Activated T-cell treated with anti-CD3 and anti-CD28 coated beads, Interleukin-2, amount 50 U/mL, for 4 hours (primary cell): ENCODE measurements at regions not wholly inside any gene's neighbourhood (a gene's known extent, or its start where the extent isn't known, plus 50 kb on each side); places are given as distances from the start of the nearest gene placed in this dataset.

Experiments
- ATAC-seq, 2 donors: fragments of 200-7000 bp; cut with Tn5 transposase; one replicate each; pipeline ENCODE4 v1.10.0; 2021
- DNase-seq: peaks from one replicate; pipeline ENCODE4 v3.0.0-alpha.2; 2020
- H3K27me3 Mint-ChIP-seq: one replicate; pipeline ENCODE4 v1.8.0; 2021; ENCODE audit warnings: low read depth, mixed read lengths
- H3K36me3 Mint-ChIP-seq: one replicate; pipeline ENCODE4 v1.8.0; 2022; ENCODE audit warnings: mixed read lengths; ENCODE audit not compliant: insufficient read depth
- H3K4me1 Mint-ChIP-seq: one replicate; pipeline ENCODE4 v1.8.0; 2021; ENCODE audit warnings: low read depth, mixed read lengths
- H3K4me3 Mint-ChIP-seq: one replicate; pipeline ENCODE4 v1.8.0; 2021; ENCODE audit warnings: mild to moderate bottlenecking, moderate library complexity, mixed read lengths
- H3K9me3 Mint-ChIP-seq: one replicate; pipeline ENCODE4 v1.8.0; 2021; ENCODE audit warnings: mixed read lengths

- Mint-ChIP-seq H3K4me3 (no peak overlapping the region), H3K9me3 (no peaks in the 10 kb centered on the region), H3K36me3 (no peaks in the 10 kb centered on the region), H3K27me3 (no peaks in the 10 kb centered on the region), H3K4me1 (no peaks in the 10 kb centered on the region)
- ATAC-seq (no peak), DNase-seq (no peak)
These were observed 120.3 kb upstream of the SLC38A4 start for GRCh38 chr12:46946137-46946536.

- Mint-ChIP-seq H3K4me3 (no peak overlapping the region), H3K36me3 (no peaks in the 10 kb centered on the region), H3K9me3 (no peaks in the 10 kb centered on the region), H3K27me3 (peaks cover 7% of the 10 kb centered on the region), H3K4me1 (no peaks in the 10 kb centered on the region)
- DNase-seq (no peak), ATAC-seq (no peak)
These were observed 123.2 kb upstream of the SLC38A4 start for GRCh38 chr12:46948936-46949545.

GRCh38 chr12:46950094-46950493, 124.3 kb upstream of the SLC38A4 start:
- Mint-ChIP-seq H3K9me3 (no peaks in the 10 kb centered on the region), H3K36me3 (no peaks in the 10 kb centered on the region), H3K4me1 (no peaks in the 10 kb centered on the region), H3K4me3 (no peak overlapping the region), H3K27me3 (peaks cover 7% of the 10 kb centered on the region)
- no peak for ATAC-seq
- DNase-seq, result no peak

- no peaks in the 10 kb centered on the region for H3K36me3 Mint-ChIP-seq
- ATAC-seq (no peak), DNase-seq (no peak)
- H3K4me3 Mint-ChIP-seq, result no peak overlapping the region
- no peaks in the 10 kb centered on the region for H3K4me1 Mint-ChIP-seq
- no peaks in the 10 kb centered on the region for H3K9me3 Mint-ChIP-seq
- H3K27me3 Mint-ChIP-seq, result peaks cover 9% of the 10 kb centered on the region
These were observed 126.4 kb upstream of the PCED1B start for GRCh38 chr12:46952880-46953483.

GRCh38 chr12:46956451-46957035, 122.9 kb upstream of the PCED1B start:
- Mint-ChIP-seq H3K4me1 (no peaks in the 10 kb centered on the region), H3K27me3 (peaks cover 20% of the 10 kb centered on the region), H3K9me3 (no peaks in the 10 kb centered on the region), H3K36me3 (no peaks in the 10 kb centered on the region), H3K4me3 (no peak overlapping the region)
- DNase-seq (no peak), ATAC-seq (no peak)

- H3K4me1 Mint-ChIP-seq, result no peaks in the 10 kb centered on the region
- H3K36me3 Mint-ChIP-seq, result no peaks in the 10 kb centered on the region
- no peaks in the 10 kb centered on the region for H3K9me3 Mint-ChIP-seq
- ATAC-seq, result no peak
- no peak overlapping the region for H3K4me3 Mint-ChIP-seq
- DNase-seq, result no peak
- peaks cover 17% of the 10 kb centered on the region for H3K27me3 Mint-ChIP-seq
These were observed 121.4 kb upstream of the PCED1B start for GRCh38 chr12:46958053-46958452.

- no peaks in the 10 kb centered on the region for H3K4me1 Mint-ChIP-seq
- DNase-seq (no peak), ATAC-seq (no peak)
- H3K27me3 Mint-ChIP-seq, result peaks cover 13% of the 10 kb centered on the region
- H3K36me3 Mint-ChIP-seq, result no peaks in the 10 kb centered on the region
- no peaks in the 10 kb centered on the region for H3K9me3 Mint-ChIP-seq
- no peak overlapping the region for H3K4me3 Mint-ChIP-seq
These were observed 120.7 kb upstream of the PCED1B start for GRCh38 chr12:46958599-46959290.

- Mint-ChIP-seq H3K9me3 (no peaks in the 10 kb centered on the region), H3K4me1 (no peaks in the 10 kb centered on the region), H3K27me3 (peaks cover 13% of the 10 kb centered on the region), H3K36me3 (no peaks in the 10 kb centered on the region), H3K4me3 (no peak overlapping the region)
- no peak for ATAC-seq
- no peak for DNase-seq
These were observed 119.9 kb upstream of the PCED1B start for GRCh38 chr12:46959502-46959901.

- Mint-ChIP-seq H3K4me3 (no peak overlapping the region), H3K9me3 (no peaks in the 10 kb centered on the region), H3K4me1 (no peaks in the 10 kb centered on the region), H3K27me3 (peaks cover 13% of the 10 kb centered on the region), H3K36me3 (no peaks in the 10 kb centered on the region)
- no peak for ATAC-seq
- no peak for DNase-seq
These were observed 118.7 kb upstream of the PCED1B start for GRCh38 chr12:46960681-46961080.

- ATAC-seq, result no peak
- H3K4me3 Mint-ChIP-seq, result no peak overlapping the region
- H3K9me3 Mint-ChIP-seq, result no peaks in the 10 kb centered on the region
- no peaks in the 10 kb centered on the region for H3K36me3 Mint-ChIP-seq
- no peaks in the 10 kb centered on the region for H3K4me1 Mint-ChIP-seq
- H3K27me3 Mint-ChIP-seq, result peaks cover 14% of the 10 kb centered on the region
- no peak for DNase-seq
These were observed 116.2 kb upstream of the PCED1B start for GRCh38 chr12:46963191-46963590.

- no peak overlapping the region for H3K4me3 Mint-ChIP-seq
- no peaks in the 10 kb centered on the region for H3K9me3 Mint-ChIP-seq
- no peaks in the 10 kb centered on the region for H3K36me3 Mint-ChIP-seq
- no peak for DNase-seq
- H3K4me1 Mint-ChIP-seq, result no peaks in the 10 kb centered on the region
- H3K27me3 Mint-ChIP-seq, result peaks cover 10% of the 10 kb centered on the region
- ATAC-seq, result no peak
These were observed 115.1 kb upstream of the PCED1B start for GRCh38 chr12:46963977-46964971.

- H3K27me3 Mint-ChIP-seq, result peaks cover 7% of the 10 kb centered on the region
- no peak overlapping the region for H3K4me3 Mint-ChIP-seq
- H3K36me3 Mint-ChIP-seq, result no peaks in the 10 kb centered on the region
- no peak for ATAC-seq
- H3K9me3 Mint-ChIP-seq, result no peaks in the 10 kb centered on the region
- no peaks in the 10 kb centered on the region for H3K4me1 Mint-ChIP-seq
- no peak for DNase-seq
These were observed 114.3 kb upstream of the PCED1B start for GRCh38 chr12:46965137-46965536.

- Mint-ChIP-seq H3K9me3 (no peaks in the 10 kb centered on the region), H3K27me3 (peaks cover 8% of the 10 kb centered on the region), H3K4me3 (no peak overlapping the region), H3K36me3 (no peaks in the 10 kb centered on the region), H3K4me1 (no peaks in the 10 kb centered on the region)
- ATAC-seq, result no peak
- no peak for DNase-seq
These were observed 113.5 kb upstream of the PCED1B start for GRCh38 chr12:46965880-46966279.

- Mint-ChIP-seq H3K36me3 (no peaks in the 10 kb centered on the region), H3K4me1 (no peaks in the 10 kb centered on the region), H3K4me3 (no peak overlapping the region), H3K9me3 (no peaks in the 10 kb centered on the region), H3K27me3 (peaks cover 26% of the 10 kb centered on the region)
- ATAC-seq, result no peak
- DNase-seq, result no peak
These were observed 108.8 kb upstream of the PCED1B start for GRCh38 chr12:46970636-46971035.
